Epithelial cell of proximal tubule (primary cell): ENCODE measurements at regions not wholly inside any gene's neighbourhood (a gene's known extent, or its start where the extent isn't known, plus 50 kb on each side); places are given as distances from the start of the nearest gene placed in this dataset.
"Not testable (repeated sequence)": the region's sequence is repeated elsewhere in the genome, so short reads cannot be mapped to it uniquely, and the experiment has no call there.

Source experiments
- DNase-seq: peaks from one replicate; pipeline ENCODE4 v3.0.0-alpha.2; 2011; ENCODE audit warnings: low read depth
- H3K4me3 ChIP-seq: 2 replicates; pipeline ENCODE4 v1.5.1; 2011; ENCODE audit warnings: low read depth, mild to moderate bottlenecking, low read length
- TF ChIP-seq, protein P1 (sequence below): conservative IDR thresholded peaks from 2 replicates; pipeline ENCODE4 v1.5.1; 2012; ENCODE audit warnings: low read depth, mild to moderate bottlenecking, low read length

DNA sequence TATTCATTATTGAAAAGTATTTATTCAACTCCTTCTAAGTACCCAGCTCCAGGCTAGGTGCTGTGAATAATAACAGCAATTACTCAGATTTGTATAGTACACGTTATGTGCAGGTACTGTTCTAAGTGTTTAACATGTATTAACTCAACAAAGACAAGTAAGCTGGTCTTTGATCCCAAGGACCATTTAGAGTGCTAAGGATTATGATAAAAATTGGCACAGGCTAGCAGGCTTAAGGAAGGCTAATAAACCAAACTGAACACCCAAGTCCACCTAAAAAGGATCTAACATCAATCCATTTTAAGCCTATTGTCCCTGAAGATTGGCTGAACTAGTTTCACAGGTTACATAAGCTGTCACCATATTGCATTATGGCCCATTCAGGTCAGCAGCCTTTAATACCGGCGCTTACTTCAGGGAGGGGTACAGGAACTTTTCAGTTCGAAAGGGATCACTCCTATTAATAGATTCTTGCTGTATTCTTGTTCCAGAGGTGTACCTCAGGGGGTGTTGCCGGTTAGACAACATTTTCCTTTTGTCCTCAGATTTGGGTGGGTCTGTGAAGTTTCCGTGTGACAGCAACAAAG, 99.0 kb upstream of the GMDS start:
- DNase-seq: no peak
- H3K4me3 ChIP-seq: no peak overlapping the region
- TF ChIP-seq, protein P1, sequence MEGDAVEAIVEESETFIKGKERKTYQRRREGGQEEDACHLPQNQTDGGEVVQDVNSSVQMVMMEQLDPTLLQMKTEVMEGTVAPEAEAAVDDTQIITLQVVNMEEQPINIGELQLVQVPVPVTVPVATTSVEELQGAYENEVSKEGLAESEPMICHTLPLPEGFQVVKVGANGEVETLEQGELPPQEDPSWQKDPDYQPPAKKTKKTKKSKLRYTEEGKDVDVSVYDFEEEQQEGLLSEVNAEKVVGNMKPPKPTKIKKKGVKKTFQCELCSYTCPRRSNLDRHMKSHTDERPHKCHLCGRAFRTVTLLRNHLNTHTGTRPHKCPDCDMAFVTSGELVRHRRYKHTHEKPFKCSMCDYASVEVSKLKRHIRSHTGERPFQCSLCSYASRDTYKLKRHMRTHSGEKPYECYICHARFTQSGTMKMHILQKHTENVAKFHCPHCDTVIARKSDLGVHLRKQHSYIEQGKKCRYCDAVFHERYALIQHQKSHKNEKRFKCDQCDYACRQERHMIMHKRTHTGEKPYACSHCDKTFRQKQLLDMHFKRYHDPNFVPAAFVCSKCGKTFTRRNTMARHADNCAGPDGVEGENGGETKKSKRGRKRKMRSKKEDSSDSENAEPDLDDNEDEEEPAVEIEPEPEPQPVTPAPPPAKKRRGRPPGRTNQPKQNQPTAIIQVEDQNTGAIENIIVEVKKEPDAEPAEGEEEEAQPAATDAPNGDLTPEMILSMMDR: no peak

DNA sequence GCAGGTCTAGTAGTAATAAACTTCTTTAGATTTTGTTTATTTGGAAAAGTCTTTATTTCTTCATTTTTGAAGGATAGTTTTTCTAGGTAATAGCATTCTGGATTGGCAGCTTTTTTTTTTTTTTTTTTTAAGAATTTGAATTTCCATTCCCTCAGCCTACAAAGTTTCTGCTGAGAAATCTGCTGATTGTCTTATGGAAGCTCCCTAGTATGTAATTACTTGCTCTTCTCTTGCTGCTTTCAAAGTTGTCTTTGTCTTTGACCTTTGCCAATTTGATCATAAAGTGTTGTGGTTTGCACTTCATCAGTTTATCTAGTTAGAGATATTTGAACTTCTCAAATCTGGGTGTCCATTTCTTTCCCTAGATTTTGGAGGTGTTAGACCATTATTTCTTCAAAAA, 82.2 kb upstream of the GMDS start:
- H3K4me3 ChIP-seq: no peak overlapping the region
- DNase-seq: no peak
- TF ChIP-seq, protein P1: no peak

DNA sequence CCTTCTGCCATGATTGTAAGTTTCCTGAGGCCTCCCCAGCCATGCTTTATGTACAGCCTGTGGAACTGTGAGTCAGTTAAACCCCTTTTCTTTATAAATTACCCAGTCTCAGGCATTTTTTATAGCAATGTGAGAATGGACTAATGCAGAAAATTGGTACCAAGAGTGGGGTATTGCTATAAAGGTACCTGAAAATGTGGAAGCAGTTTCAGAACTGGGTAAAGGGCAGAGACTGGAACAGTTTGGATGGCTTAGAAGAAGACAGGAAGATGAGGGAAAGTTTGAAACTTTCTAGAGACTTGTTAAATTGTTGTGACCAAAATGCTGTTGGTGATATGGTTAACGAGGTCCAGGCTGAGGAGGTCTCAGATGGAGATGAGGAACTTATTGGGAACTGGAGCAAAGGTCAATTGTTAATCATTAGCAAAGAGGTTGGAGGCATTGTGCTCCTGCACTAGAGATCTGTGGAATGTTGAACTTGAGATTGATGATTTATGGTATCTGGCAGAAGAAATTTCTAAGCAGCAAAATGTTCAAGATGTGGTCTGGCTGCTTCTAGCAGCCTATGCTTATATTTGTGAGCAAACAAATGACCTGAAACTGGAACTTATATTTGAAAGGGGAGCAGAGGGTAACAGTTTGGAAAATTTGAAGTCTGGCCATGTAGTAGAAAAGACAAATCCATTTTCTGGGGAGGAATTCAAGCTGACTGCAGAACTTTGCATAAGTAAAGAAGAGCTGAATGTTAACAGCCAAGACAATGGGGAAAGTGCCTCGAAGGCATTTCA, 79.0 kb upstream of the GMDS start:
- no peak overlapping the region for H3K4me3 ChIP-seq
- no peak for DNase-seq
- TF ChIP-seq, protein P1: no peak

DNA sequence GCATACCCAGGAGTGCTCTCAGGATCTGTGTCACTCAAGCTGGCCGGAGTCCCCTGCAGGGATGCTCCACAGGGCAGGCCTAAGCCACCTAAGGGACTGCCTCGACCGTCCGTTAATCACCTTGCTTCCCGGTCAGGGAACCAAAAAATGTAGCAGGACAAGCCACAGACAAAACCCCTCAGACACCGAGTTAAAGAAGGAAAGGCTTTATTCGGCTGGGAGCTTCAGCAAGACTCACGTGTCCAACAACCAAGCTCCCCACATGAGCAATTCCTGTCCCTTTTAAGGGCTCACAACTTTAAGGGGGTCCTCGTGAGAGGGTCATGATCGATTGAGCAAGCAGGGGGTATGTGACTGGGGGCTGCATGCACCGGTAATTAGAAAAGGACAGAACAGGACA, 72.1 kb upstream of the GMDS start:
- H3K4me3 ChIP-seq, DNase-seq: not testable (repeated sequence)

DNA sequence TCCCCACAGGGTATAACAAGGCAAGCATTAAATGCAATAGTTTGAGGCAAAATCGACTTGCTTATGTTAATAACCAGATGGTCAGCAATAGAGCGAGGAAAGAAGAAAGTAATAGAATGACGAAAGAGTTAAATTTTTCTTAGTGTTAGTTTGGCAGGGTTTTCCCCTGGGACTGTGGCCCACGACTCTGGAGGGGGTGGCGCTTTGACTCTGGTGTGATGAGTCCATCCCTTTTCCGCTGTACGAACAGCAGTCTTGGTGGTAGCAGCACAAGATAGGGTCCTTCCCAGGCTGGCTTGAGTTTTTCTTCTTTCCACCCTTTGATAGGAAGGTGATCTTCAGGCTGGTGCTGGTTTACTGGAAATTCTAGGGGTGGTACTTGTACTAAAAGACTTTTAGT, 69.2 kb upstream of the GMDS start:
- TF ChIP-seq, protein P1: no peak
- no peak overlapping the region for H3K4me3 ChIP-seq
- no peak for DNase-seq

DNA sequence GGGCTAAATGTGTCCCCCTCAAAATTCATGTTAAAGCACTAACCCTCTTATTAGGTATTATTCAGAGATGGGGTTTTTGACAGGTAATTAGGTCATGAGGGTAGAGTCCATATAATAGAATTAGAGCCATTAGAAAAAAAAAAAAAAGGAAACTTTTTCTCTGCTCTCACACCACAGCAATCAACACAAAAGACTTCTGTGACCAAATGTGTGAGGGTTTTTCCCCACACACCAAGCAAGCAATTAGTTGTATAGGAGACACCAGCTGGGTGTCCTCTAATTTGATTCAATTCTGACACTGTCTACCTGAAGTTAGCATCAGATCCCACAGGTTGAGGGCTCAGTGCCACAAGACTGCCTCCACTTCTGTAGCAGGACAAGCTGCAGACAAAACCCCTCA, 64.6 kb upstream of the GMDS start:
- H3K4me3 ChIP-seq: no peak overlapping the region
- no peak for DNase-seq
- TF ChIP-seq, protein P1: no peak

DNA sequence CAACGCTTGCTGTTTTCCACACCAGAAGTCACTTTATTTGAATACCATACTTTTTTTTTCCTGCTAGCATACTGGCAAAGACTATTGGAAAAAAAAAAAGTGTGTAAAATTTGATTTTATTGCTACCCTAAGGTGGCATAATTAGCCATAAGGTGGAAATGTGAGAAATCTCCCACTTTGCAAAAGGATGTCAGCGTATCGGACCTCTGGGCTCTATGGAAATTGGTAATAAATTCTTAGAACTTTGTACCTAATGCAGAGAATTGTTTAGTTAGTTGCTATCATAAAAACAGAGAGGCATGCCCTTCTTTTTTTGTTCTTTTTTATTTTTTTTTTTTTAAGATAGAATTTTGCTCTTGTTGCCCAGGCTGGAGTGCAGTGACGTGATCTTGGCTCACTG, 63.7 kb upstream of the GMDS start:
- no peak for DNase-seq
- TF ChIP-seq, protein P1: no peak
- H3K4me3 ChIP-seq: no peak overlapping the region
